ENCODE measurements at regions not wholly inside any gene's neighbourhood (a gene's known extent, or its start where the extent isn't known, plus 50 kb on each side); places are given as distances from the start of the nearest gene placed in this dataset.

- Histone ChIP-seq H3K18ac (ENCODE audit: insufficient read length, low read depth, low read length) (no peak overlapping the region), H3K27ac (ENCODE audit: insufficient read length, low read depth, low read length) (no peak overlapping the region), H3K23me2 (ENCODE audit: insufficient read length, low read depth, low read length, poor library complexity, severe bottlenecking) (no peaks in the 10 kb centered on the region), H2BK5ac (ENCODE audit: insufficient read length, low read length) (no peak overlapping the region), H2BK120ac (ENCODE audit: low read depth, low read length, poor library complexity, severe bottlenecking) (no peak overlapping the region), H2BK15ac (ENCODE audit: low read depth, low read length) (no peak overlapping the region), H4K8ac (replicated peaks; ENCODE audit: insufficient read length, low read depth, low read length) (no peak overlapping the region), H3K79me2 (ENCODE audit: insufficient read depth, low read length) (no peaks in the 10 kb centered on the region), H3K4me1 (ENCODE audit: insufficient read depth, low read length) (no peaks in the 10 kb centered on the region), H3K9ac (ENCODE audit: extremely low read depth, insufficient read length, low read length) (no peak overlapping the region), H2BK12ac (ENCODE audit: insufficient read length, low read depth, low read length) (no peak overlapping the region), H3K14ac (ENCODE audit: insufficient read depth, low read length) (no peak overlapping the region), H3K56ac (ENCODE audit: insufficient read length, low read depth, low read length) (no peak overlapping the region), H4K20me1 (ENCODE audit: control insufficient read depth, insufficient read depth, insufficient read length) (no peaks in the 10 kb centered on the region), H3K79me1 (ENCODE audit: insufficient read depth, low read depth, low read length, poor library complexity, severe bottlenecking) (no peaks in the 10 kb centered on the region), H2AFZ (ENCODE audit: low read length) (no peak overlapping the region), H3K9me3 (ENCODE audit: control insufficient read depth, low read depth, low read length) (no peaks in the 10 kb centered on the region), H3K23ac (ENCODE audit: insufficient read length, low read depth, low read length) (no peak overlapping the region), H4K91ac (ENCODE audit: insufficient read length, low read depth, low read length) (no peak overlapping the region), H3T11ph (ENCODE audit: low read length) (no peak overlapping the region), H3K4ac (ENCODE audit: low read depth, low read length) (no peak overlapping the region), H3K4me2 (ENCODE audit: insufficient read depth, insufficient read length, low read length) (no peak overlapping the region), H2AK5ac (ENCODE audit: insufficient read length, low read length) (no peak overlapping the region), H3K27me3 (ENCODE audit: insufficient read depth, low read length) (no peaks in the 10 kb centered on the region; the same call in 1 of the 2 replicates), H4K5ac (ENCODE audit: insufficient read length, low read depth, low read length) (no peak overlapping the region), H2BK20ac (ENCODE audit: low read depth, low read length, poor library complexity, severe bottlenecking) (no peak overlapping the region)
- Mint-ChIP-seq H3K9me3 (peaks cover 0 to 3% of the 10 kb centered on the region in 2 experiments; a peak in 3 of 5 replicates), H3K27me3 (ENCODE audit: low read depth) (peaks cover 2% of the 10 kb centered on the region; the same call in 1 of the 2 replicates), H3K4me1 (no peaks in the 10 kb centered on the region), H3K36me3 (ENCODE audit: insufficient read depth in 1 of 3, low read depth in 3 of 3) (no peaks in the 10 kb centered on the region; a peak in 2 of 7 replicates), H3K4me3 (no peak overlapping the region), H3K27ac (no peak overlapping the region)
- no CpG with 5 or more reads among the region's 5 CpGs for WGBS (ENCODE audit: extremely low coverage, insufficient read length, low lambda C conversion rate)
- TF ChIP-seq CTCF (conservative IDR thresholded peaks at IDR 0.05), result no peak
- no peak for DNase-seq
Measured at GRCh38 chr9:88680041-88680440, 145.1 kb downstream of the NXNL2 start.

All from H9 (cell line).